Activated T-helper 1 cell treated with anti-CD3 and anti-CD28 coated beads, Interleukin-12 subunit alpha, Interleukin-12 subunit beta, Interleukin-2, Interleukin-4 antibody, amounts not matched to agents 30 ng/mL and 10 ng/mL and 1 ng/mL, durations not matched to agents 14 hours and 24 hours and 36 hours (primary cell): ENCODE measurements at regions not wholly inside any gene's neighbourhood (a gene's known extent, or its start where the extent isn't known, plus 50 kb on each side); places are given as distances from the start of the nearest gene placed in this dataset.

Experiments
- DNase-seq: peaks from one replicate; pipeline ENCODE4 v3.0.0; 2021; ENCODE audit warnings: low spot score
- H3K27ac Mint-ChIP-seq: one replicate; pipeline ENCODE4 v1.8.0; 2021; ENCODE audit warnings: mild to moderate bottlenecking, mixed read lengths
- H3K27me3 Mint-ChIP-seq: one replicate; pipeline ENCODE4 v1.8.0; 2022; ENCODE audit warnings: mild to moderate bottlenecking, moderate library complexity, mixed read lengths; ENCODE audit not compliant: insufficient read depth
- H3K36me3 Mint-ChIP-seq: one replicate; pipeline ENCODE4 v1.8.0; 2021; ENCODE audit warnings: low read depth, mixed read lengths
- H3K4me1 Mint-ChIP-seq: one replicate; pipeline ENCODE4 v1.8.0; 2021; ENCODE audit warnings: low read depth, mixed read lengths
- H3K4me3 Mint-ChIP-seq: one replicate; pipeline ENCODE4 v1.8.0; 2021; ENCODE audit warnings: mild to moderate bottlenecking, moderate library complexity, mixed read lengths
- H3K9me3 Mint-ChIP-seq: one replicate; pipeline ENCODE4 v1.8.0; 2021; ENCODE audit warnings: mixed read lengths
- intact Hi-C: fragments of 100-400 bp; cut with micrococcal nuclease; formaldehyde crosslinking; loops from one replicate; pipeline ENCODE4 v1.15.1; 2024

DNA sequence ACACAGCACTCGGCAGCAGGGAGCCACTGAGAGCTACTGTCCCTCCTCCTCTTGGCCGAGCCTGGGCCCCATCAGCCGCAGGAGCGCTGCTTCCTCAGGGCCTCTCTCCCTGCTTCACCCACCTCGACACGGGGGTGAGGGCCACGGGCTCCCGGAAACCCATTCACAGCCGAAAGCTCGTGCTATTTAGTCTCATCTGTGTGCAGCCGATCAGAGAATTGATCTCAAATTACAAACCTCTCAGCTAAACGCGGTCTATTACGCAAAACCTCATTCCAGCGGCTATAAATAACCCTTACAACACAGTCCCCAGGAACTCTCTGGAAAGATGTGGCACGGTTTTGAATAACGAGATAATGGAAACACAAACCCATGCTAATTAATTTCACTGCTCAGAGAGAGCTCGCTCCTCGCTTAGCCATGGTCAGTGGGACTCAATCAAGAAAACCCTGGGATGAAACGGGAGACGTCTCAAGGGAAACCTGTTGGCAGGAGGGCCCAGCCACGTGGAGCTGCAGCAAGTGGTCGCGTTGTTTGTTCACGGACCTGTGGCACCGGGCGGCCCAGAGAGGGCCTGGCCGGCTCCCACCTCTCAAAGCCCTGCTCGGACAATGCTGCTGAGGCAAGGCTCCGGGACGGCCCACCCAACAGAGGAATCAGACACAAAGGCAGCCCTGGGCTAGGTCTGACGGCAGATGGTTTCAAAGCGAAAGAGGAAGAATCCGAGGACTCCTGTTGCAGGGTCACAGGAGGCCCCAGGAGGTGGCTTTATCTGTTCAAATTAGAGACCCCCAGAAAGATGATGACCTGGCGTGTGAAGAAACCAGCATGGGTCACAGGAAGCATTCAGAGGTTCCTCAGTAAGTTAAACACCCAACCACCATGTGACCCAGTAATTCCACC is 210.5 kb downstream of the CTTN start:
- no peak for DNase-seq

DNA sequence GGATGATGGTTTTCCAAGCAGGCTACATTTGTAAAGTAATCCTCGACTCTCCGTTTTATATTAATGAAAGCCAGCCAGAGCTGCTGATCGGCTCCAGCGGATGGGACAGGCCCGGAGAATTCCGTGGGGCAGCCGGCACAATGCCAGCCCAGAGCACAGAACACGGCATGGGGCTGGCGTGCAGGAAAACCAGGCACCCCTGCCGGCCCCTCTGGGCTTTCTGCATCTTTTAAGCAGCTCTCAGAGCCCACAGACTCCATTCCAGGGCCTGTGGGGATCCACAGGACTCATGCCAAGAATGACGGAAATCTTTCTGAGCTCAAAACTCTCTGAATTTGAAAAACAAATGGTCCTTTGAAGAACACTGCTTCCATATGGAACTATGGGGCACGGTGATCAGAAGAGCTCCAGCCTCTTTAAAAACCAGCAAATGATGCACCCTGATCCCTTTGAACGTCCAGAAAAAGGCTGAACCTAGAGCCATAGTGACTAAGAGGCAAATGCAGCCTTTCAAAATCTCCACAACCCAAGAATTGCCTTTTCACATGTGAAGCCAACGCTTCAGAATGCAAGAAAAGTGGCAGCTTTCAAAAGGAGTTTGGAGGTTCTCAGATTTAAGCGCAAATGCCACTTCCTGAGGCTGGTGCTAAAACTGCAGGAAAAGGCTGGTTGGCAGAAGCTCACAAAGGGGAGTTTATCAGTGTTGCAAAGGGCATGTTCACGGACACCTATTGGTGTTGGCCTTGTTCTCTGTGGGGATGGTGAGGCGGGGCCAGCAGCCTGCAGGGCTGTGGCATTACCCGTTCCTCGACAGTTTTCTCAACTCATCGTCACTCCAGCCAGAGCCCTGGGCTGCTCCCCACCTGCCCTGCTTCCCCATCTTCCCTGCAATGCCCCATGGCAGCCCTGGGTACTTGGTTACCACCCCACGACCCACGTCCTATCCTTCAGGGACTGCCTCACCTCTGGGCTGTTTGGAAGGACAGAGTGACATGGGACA is 212.5 kb downstream of the CTTN start:
- Mint-ChIP-seq H3K9me3 (no peaks in the 10 kb centered on the region), H3K36me3 (no peaks in the 10 kb centered on the region), H3K27me3 (peaks cover 3% of the 10 kb centered on the region), H3K4me3 (no peak overlapping the region), H3K27ac (no peak overlapping the region), H3K4me1 (no peaks in the 10 kb centered on the region)
- DNase-seq: no peak
- intact Hi-C loops: no loop called here

More for the DNA sequence above, 210.5 kb downstream of the CTTN start:
- Mint-ChIP-seq H3K4me1 (no peaks in the 10 kb centered on the region), H3K4me3 (no peak overlapping the region), H3K27ac (no peak overlapping the region), H3K9me3 (no peaks in the 10 kb centered on the region), H3K36me3 (no peaks in the 10 kb centered on the region), H3K27me3 (peaks cover 5% of the 10 kb centered on the region)
- intact Hi-C loops: no loop called here

DNA sequence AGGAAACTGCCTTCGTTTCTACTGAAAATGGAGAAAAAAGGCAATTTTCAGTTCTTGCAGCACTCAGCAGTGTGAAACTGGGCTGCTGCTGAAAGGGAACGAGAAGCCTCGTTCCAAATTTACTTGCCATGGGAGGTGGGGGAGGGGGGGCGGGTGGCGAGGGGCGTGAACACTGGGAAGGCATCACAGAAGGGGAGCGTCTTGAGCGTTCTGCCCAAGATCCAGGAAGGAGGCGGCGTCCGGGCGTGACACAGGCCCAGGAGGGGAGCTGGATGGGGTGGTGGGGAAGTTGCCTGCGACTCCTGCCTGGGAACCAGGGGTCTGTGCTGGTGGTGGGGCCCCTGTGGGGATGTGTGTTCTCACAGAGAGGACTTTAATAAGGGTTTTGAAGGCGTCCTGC is 213.5 kb downstream of the CTTN start:
- Mint-ChIP-seq H3K36me3 (no peaks in the 10 kb centered on the region), H3K27me3 (peaks cover 3% of the 10 kb centered on the region), H3K9me3 (no peaks in the 10 kb centered on the region), H3K27ac (no peak overlapping the region), H3K4me1 (no peaks in the 10 kb centered on the region), H3K4me3 (no peak overlapping the region)
- intact Hi-C loops: no loop called here
- no peak for DNase-seq

DNA sequence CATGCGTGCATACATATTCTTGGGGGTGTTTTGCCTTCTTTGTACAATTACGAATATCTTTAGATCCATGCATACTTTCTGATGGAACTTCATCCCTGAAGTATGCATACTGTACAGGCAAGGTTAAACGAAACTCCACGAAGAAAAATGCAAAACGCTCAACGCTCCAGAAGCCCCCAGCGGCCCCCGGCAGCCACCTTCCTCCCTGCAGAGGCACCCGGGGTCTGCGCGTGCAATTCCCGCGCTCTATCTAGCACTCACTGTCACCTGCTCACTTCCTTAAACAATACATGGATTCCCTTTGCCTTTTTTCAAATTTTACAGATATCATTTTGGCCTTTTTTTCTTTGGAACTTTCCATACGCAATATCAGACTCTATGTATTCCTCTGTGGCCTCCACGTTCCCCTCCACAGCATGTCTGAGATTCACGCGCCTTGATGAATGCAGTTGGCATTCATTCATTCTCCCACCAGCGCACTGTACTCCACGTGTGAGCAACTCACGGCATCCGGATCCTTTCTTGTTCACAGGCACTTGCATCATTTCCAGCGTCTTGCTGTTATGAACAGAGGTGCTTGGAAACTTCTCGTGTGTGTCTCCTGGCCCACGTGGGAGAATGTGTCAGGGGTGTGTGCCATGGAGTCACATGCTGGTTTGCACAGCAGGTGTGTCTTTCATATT is 214.3 kb downstream of the CTTN start:
- DNase-seq: no peak
- no peak overlapping the region for H3K27ac Mint-ChIP-seq
- peaks cover 3% of the 10 kb centered on the region for H3K27me3 Mint-ChIP-seq
- H3K36me3 Mint-ChIP-seq: no peaks in the 10 kb centered on the region
- intact Hi-C loops: no loop called here
- no peak overlapping the region for H3K4me3 Mint-ChIP-seq
- no peaks in the 10 kb centered on the region for H3K4me1 Mint-ChIP-seq
- H3K9me3 Mint-ChIP-seq: no peaks in the 10 kb centered on the region

DNA sequence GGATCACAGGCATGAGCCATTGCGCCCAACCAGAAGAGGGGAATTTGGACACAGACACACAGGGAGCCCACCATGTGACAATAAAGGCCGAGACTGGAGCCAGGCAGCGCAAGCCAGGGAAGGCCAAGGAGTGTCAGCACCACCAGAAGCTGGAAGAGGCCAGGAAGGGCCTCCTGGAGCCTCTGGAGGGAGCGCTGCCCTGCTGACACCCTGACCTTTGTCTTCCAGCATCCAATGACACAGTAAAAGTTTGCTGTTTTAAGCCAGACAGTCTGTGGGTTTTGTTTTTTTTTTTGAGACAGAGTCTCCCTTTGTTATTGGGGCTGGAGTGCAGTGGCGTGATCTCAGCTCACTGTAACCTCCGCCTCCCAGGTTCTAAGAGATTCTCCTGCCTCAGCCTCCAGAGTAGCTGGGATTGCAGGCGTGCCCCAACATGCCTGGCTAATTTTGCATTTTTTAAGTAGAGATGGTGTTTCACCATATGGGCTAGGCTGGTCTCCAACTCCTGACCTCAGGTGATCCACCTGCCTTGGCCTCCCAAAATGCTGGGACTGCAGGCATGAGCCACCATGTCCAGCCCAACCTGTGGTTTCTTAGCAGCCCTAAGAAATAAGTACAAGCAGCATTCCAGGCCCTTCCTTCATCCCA is 215.8 kb downstream of the CTTN start:
- H3K4me1 Mint-ChIP-seq: no peaks in the 10 kb centered on the region
- no peak overlapping the region for H3K4me3 Mint-ChIP-seq
- H3K9me3 Mint-ChIP-seq: no peaks in the 10 kb centered on the region
- H3K27me3 Mint-ChIP-seq: peaks cover 3% of the 10 kb centered on the region
- intact Hi-C loops: no loop called here
- H3K27ac Mint-ChIP-seq: no peak overlapping the region
- DNase-seq: no peak
- no peaks in the 10 kb centered on the region for H3K36me3 Mint-ChIP-seq

DNA sequence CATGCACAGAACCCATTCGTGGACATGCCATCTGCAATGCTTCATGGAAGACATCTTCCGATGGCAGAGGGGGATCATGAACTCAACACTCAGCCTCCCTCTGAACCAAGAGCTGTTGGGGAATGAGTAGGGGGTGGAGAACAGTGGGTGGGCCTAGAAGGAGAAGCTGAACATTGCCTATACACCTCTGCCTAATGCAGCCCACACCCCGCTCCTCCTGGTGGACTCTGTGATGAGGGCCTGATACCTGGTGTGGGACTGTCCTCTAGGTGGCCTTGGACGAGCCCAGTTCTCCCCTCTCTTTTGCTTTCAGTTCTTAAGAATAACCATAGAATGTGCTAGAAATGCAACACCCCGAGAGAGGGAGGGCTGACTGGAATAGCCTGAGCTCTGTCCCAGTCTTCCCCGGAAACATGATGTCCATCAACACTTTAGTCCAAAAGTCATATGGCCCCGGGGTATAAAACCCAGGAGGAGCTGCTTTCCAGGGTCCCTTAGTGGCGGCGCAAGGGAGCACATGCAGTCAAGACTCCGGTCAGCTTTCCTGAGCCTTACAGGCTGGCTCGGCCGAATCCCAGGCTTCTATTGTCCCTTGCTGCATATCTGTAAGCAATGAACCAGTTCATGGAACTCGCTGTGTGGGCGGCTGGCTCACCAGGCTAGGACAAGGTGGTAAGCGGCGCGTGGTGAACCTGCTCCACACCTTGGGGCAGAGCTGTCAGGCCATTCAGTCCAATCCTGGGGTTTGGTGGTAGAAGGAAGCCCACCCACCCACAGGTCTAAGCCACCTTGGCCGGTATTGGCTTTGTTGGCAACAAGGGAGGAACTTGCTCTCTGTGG is 216.9 kb downstream of the CTTN start:
- Mint-ChIP-seq H3K36me3 (no peaks in the 10 kb centered on the region), H3K27me3 (peaks cover 3% of the 10 kb centered on the region), H3K4me1 (no peaks in the 10 kb centered on the region), H3K27ac (no peak overlapping the region), H3K4me3 (no peak overlapping the region), H3K9me3 (no peaks in the 10 kb centered on the region)
- intact Hi-C loops: no loop called here
- no peak for DNase-seq

DNA sequence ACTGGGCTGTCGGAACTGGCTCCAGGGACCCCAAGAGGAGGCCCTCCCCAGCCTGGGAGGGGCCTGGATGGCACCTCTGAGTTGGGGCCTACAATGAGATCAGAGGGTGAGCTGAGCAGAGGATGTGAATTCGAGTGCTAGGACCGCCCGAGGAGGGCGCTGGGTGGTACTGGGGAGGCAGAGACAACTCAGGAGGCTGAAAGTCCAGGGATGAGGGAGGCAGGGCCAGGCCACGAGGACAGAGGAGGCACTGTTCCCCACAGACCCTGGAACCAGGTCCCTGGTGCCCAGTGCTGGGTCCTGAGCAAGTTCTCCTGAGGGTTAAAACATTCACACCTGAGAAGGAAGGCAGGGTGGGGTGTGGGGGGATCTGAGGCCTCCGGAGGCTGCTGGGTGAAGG is 218.0 kb downstream of the CTTN start:
- H3K27ac Mint-ChIP-seq: no peak overlapping the region
- no peaks in the 10 kb centered on the region for H3K9me3 Mint-ChIP-seq
- H3K27me3 Mint-ChIP-seq: no peaks in the 10 kb centered on the region
- intact Hi-C loops: no loop called here
- no peaks in the 10 kb centered on the region for H3K36me3 Mint-ChIP-seq
- no peak for DNase-seq
- no peak overlapping the region for H3K4me3 Mint-ChIP-seq
- no peaks in the 10 kb centered on the region for H3K4me1 Mint-ChIP-seq

DNA sequence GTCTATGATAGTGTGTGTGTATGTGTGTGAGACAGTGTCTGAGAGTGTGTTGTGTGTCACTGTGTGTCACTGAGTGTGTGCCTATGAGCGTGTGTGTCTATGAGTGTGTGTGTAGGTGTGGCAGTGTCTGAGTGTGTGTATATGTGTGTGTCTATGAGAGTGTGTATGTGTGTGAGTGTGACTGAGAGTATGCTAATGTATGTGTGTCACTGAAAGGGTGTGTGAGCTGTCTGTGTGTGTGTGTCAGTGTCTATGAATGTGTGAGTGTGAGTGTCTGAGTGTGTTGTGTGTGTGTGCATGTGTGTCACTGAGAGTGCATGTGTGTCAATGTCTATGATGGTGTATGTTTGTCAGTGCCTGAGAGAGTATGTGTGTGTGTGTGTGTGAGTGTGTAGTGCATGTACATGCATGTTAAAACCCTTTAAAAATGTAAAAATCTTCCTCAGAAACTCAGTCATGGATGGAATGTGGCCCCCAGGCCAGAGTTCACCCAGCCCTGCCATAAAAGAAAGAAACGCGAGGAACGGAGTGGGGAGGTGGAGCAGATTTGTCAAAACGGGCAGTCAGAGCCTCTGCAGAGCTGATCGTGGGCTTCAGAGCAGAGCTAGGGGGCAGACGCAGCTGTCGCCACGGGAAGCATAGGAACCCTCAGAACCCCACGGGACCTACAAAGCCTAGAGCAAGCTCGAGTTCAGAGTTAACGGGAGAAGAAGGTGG is 218.8 kb downstream of the CTTN start:
- Mint-ChIP-seq H3K27ac (no peak overlapping the region), H3K9me3 (no peaks in the 10 kb centered on the region), H3K4me3 (no peak overlapping the region), H3K27me3 (no peaks in the 10 kb centered on the region), H3K4me1 (no peaks in the 10 kb centered on the region), H3K36me3 (no peaks in the 10 kb centered on the region)
- intact Hi-C loops: no loop called here
- no peak for DNase-seq

DNA sequence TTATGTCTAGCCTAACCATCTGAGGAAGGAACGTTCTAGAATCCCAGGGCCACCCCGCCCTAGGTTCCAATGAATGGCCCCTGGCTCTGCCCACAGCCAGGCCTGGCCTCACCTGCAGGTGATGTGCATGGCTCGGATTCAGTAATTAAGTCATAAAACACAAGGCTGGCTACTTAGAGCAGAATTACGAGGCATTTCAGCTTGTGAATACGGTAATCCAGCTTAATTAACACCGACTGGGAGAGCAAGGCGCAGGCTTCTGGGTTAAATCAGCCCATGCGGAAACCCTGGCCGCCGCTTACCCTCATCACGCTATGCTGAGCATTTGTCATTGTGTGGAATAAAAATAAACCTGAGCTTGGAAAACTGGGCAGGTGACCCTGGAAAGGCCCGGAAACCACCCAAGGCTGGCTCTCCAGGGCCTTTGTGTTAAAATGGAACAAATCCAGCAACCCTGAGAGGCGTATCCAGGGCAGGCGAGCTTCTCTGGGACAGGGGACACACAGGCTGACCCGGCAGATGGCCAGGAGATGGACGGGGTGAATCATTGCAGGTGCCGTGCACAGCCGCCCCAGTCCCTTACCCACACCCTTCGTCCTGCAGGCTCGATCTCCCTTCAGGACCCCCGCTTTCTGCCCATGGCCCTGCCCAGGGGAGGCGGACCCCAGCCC is 220.2 kb downstream of the CTTN start:
- Mint-ChIP-seq H3K9me3 (no peaks in the 10 kb centered on the region), H3K27ac (no peak overlapping the region), H3K4me3 (no peak overlapping the region), H3K36me3 (no peaks in the 10 kb centered on the region), H3K27me3 (no peaks in the 10 kb centered on the region), H3K4me1 (no peaks in the 10 kb centered on the region)
- DNase-seq: no peak
- intact Hi-C loops: no loop called here

DNA sequence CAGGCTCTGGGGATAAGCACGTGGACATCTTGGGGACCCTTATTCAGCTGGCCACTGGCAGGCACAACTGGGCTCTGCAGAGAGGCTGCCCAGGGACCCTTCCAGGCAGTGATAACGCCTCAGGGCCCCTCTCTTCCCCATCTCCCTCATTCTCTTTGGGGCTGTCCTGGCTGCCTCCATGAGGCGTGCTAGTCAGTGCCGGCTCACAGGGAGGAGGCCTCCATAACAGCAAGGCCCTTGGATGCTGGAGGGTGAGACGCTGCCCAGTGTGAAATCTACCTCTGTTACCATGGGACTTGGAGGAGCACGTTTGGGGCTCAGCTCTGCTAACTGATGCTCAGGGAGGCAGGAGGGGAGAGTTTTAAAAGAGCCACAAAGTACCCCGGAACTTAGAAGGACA is 221.3 kb downstream of the CTTN start:
- Mint-ChIP-seq H3K4me1 (no peaks in the 10 kb centered on the region), H3K36me3 (no peaks in the 10 kb centered on the region), H3K9me3 (no peaks in the 10 kb centered on the region), H3K27me3 (no peaks in the 10 kb centered on the region), H3K4me3 (no peak overlapping the region), H3K27ac (no peak overlapping the region)
- DNase-seq: no peak
- intact Hi-C loops: no loop called here
